Ishikawa (cell line): ENCODE measurements at regions not wholly inside any gene's neighbourhood (a gene's known extent, or its start where the extent isn't known, plus 50 kb on each side); places are given as distances from the start of the nearest gene placed in this dataset.

Experiments
- CEBPB ChIP-seq: IDR thresholded peaks from 2 replicates; pipeline ENCODE4 v1.6.1; 2012
- CREB1 ChIP-seq: IDR thresholded peaks from 2 replicates; pipeline ENCODE4 v1.6.1; 2012; ENCODE audit warnings: low read depth
- EGR1 ChIP-seq: IDR thresholded peaks from 2 replicates; pipeline ENCODE4 v1.6.1; 2012
- EP300 ChIP-seq: IDR thresholded peaks from 2 replicates; pipeline ENCODE4 v1.6.1; 2012; ENCODE audit warnings: borderline replicate concordance
- FOXM1 ChIP-seq: IDR thresholded peaks from 2 replicates; pipeline ENCODE4 v1.6.1; 2012; ENCODE audit warnings: low read depth, borderline replicate concordance
- MAX ChIP-seq: IDR thresholded peaks from 2 replicates; pipeline ENCODE4 v1.6.1; 2012
- NFIC ChIP-seq: IDR thresholded peaks from 2 replicates; pipeline ENCODE4 v1.6.1; 2012
- RAD21 ChIP-seq: IDR thresholded peaks from 2 replicates; pipeline ENCODE4 v1.6.1; 2012; ENCODE audit warnings: low read depth
- REST ChIP-seq: IDR thresholded peaks from 2 replicates; pipeline ENCODE4 v1.6.1; 2012; ENCODE audit warnings: low read depth, mild to moderate bottlenecking
- TAF1 ChIP-seq: IDR thresholded peaks from 2 replicates; pipeline ENCODE4 v1.6.1; 2012; ENCODE audit warnings: low read depth, mild to moderate bottlenecking
- TCF12 ChIP-seq: IDR thresholded peaks from 2 replicates; pipeline ENCODE4 v1.6.1; 2012; ENCODE audit warnings: low read depth
- TEAD4 ChIP-seq: IDR thresholded peaks from 2 replicates; pipeline ENCODE4 v1.6.1; 2012
- USF1 ChIP-seq: IDR thresholded peaks from 2 replicates; pipeline ENCODE4 v1.6.1; 2012
- YY1 ChIP-seq: IDR thresholded peaks from 2 replicates; pipeline ENCODE4 v1.6.1; 2012; ENCODE audit warnings: low read depth
- ZBTB7A ChIP-seq: IDR thresholded peaks from 2 replicates; pipeline ENCODE4 v1.6.1; 2012; ENCODE audit warnings: low read depth

GRCh38 chr1:166675213-166675612 lies 164.1 kb upstream of the POGK start:
- TF ChIP-seq CEBPB (no peak), USF1 (no peak), NFIC (no peak), EP300 (no peak), FOXM1 (no peak), YY1 (no peak), REST (no peak), EGR1 (no peak), MAX (no peak), RAD21 (no peak), TCF12 (no peak), CREB1 (no peak), TAF1 (no peak), ZBTB7A (no peak), TEAD4 (no peak)

- no peak for TF ChIP-seq USF1
- TF ChIP-seq CREB1, result no peak
Measured at GRCh38 chr1:166676981-166677380, 162.3 kb upstream of the POGK start.

- TF ChIP-seq RAD21 (no peak), NFIC (no peak)
Measured at GRCh38 chr1:166679369-166679768, 159.9 kb upstream of the POGK start.

- TF ChIP-seq REST, result no peak
- TF ChIP-seq FOXM1, result no peak
- no peak for TF ChIP-seq CEBPB
Measured at GRCh38 chr1:166682588-166682987, 156.7 kb upstream of the POGK start.

GRCh38 chr1:166685200-166685599 lies 154.1 kb upstream of the POGK start:
- TF ChIP-seq NFIC (no peak), RAD21 (no peak), EGR1 (no peak), TAF1 (no peak), YY1 (no peak)

- TF ChIP-seq TCF12 (no peak), ZBTB7A (no peak), MAX (no peak), EP300 (no peak), USF1 (no peak), REST (no peak), RAD21 (no peak), CREB1 (no peak), TAF1 (no peak), TEAD4 (no peak), FOXM1 (no peak), EGR1 (no peak), NFIC (no peak), CEBPB (no peak), YY1 (no peak)
Measured at GRCh38 chr1:166691476-166691875, 147.8 kb upstream of the POGK start.
